Panc1 (cell line): ENCODE measurements at regions not wholly inside any gene's neighbourhood (a gene's known extent, or its start where the extent isn't known, plus 50 kb on each side); places are given as distances from the start of the nearest gene placed in this dataset.

ENCODE experiments used
- ATAC-seq: fragments of 200-7000 bp; cut with Tn5 transposase; 2 replicates; pipeline ENCODE4 v1.9.1; 2020; ENCODE audit warnings: mild to moderate bottlenecking, moderate library complexity
- BruUV-seq: library from RNA; stranded (reverse); fragments of 400-500 nt; replicated peaks from 2 replicates; lab custom pipeline; 2021; lab: Mats Ljungman, UMichigan
- CTCF ChIA-PET: fragments of 300-600 bp; sonication (Branson Sonifier 250); formaldehyde crosslinking; loops from one replicate; lab custom pipeline; 2022; ENCODE audit warnings: antibody characterized with exemption; lab: Charles Lee
- POLR2A ChIA-PET: fragments of 300-600 bp; sonication (Branson Sonifier 250); formaldehyde crosslinking; loops from one replicate; lab custom pipeline; 2022; ENCODE audit warnings: antibody characterized with exemption; lab: Charles Lee
- DNase-seq: peaks from one replicate; pipeline ENCODE4 v3.0.0-alpha.2; 2010; ENCODE audit warnings: low read depth, low spot score
- H3K27ac ChIP-seq: 2 replicates; pipeline ENCODE4 v1.5.1; 2011; ENCODE audit warnings: mild to moderate bottlenecking, low read length, inconsistent platforms
- H3K27me3 ChIP-seq: fragments of 200-500 bp; sonication (Bioruptor generic); 2 replicates; pipeline ENCODE4 v1.6.0; 2014; ENCODE audit warnings: low read length, inconsistent platforms; ENCODE audit not compliant: control insufficient read depth, insufficient read depth
- H3K36me3 ChIP-seq: fragments of 200-500 bp; sonication (Bioruptor generic); 2 replicates; pipeline ENCODE4 v1.5.1; 2014; ENCODE audit warnings: inconsistent platforms, mild to moderate bottlenecking, low read length, moderate library complexity; ENCODE audit not compliant: control insufficient read depth, insufficient read depth
- H3K4me1 ChIP-seq: 2 replicates; pipeline ENCODE4 v1.5.1; 2011; ENCODE audit warnings: inconsistent platforms, mild to moderate bottlenecking, low read length, moderate library complexity; ENCODE audit not compliant: control insufficient read depth, insufficient read depth
- H3K4me3 ChIP-seq, 2 experiments: 2 replicates each; pipeline ENCODE4 v1.5.1; 2011 to 2012; ENCODE audit warnings: low read depth in 2 of 2, low read length in 2 of 2, mild to moderate bottlenecking in 2 of 2, inconsistent platforms in 1 of 2, moderate library complexity in 1 of 2
- H3K9me3 ChIP-seq: fragments of 200-500 bp; sonication (Bioruptor generic); 2 replicates; pipeline ENCODE4 v1.5.1; 2014; ENCODE audit warnings: low read depth, mild to moderate bottlenecking, inconsistent platforms, low read length, moderate library complexity; ENCODE audit not compliant: control insufficient read depth, insufficient read depth
- CTCF ChIP-seq: fragments of 450-650 bp; IDR thresholded peaks from 2 replicates; pipeline ENCODE4 v1.5.1; 2017; ENCODE audit warnings: mild to moderate bottlenecking
- POLR2AphosphoS5 ChIP-seq: IDR thresholded peaks from 2 replicates; pipeline ENCODE4 v1.6.1; 2012; ENCODE audit warnings: mild to moderate bottlenecking, low read depth, low read length, moderate library complexity
- REST ChIP-seq, 2 experiments: IDR thresholded peaks; 2 replicates each; pipeline ENCODE4 v1.6.1; 2011 to 2012; ENCODE audit warnings: low read depth in 2 of 2, control low read depth in 1 of 2, low read length in 1 of 2, mild to moderate bottlenecking in 1 of 2, moderate library complexity in 1 of 2; ENCODE audit not compliant: insufficient read depth in 1 of 2
- SIN3A ChIP-seq: IDR thresholded peaks from 2 replicates; pipeline ENCODE4 v1.6.1; 2012; ENCODE audit warnings: low read depth, mild to moderate bottlenecking, low read length, moderate library complexity, borderline replicate concordance; ENCODE audit not compliant: insufficient read depth
- TCF7L2 ChIP-seq: IDR thresholded peaks from 2 replicates; pipeline ENCODE4 v1.6.1; 2011; ENCODE audit warnings: mild to moderate bottlenecking, low read depth, low read length, inconsistent platforms
- in situ Hi-C: cut with HindIII; loops from 2 replicates; pipeline ENCODE4 v1.10.0; 2016; ENCODE audit warnings: low sequenced_read_pairs, low pct_unique_long_range_greater_than_20kb
- intact Hi-C: fragments of 100-400 bp; cut with micrococcal nuclease; formaldehyde crosslinking; loops from one replicate; pipeline ENCODE4 v1.10.0; 2022; ENCODE audit not compliant: unreplicated experiment

- intact Hi-C loops, result no loop called here
- POLR2A ChIA-PET, result no interaction called here
Measured at GRCh38 chr2:10195278-10196109, 73.0 kb downstream of the RRM2 start.

GRCh38 chr2:10196110-10196892 is 73.8 kb downstream of the RRM2 start:
- ChIA-PET POLR2A (no interaction called here), CTCF (no interaction called here)
- Histone ChIP-seq H3K4me3 (no peak overlapping the region), H3K36me3 (no peaks in the 10 kb centered on the region), H3K9me3 (no peaks in the 10 kb centered on the region), H3K27ac (no peak overlapping the region), H3K27me3 (no peaks in the 10 kb centered on the region), H3K4me1 (no peaks in the 10 kb centered on the region)
- no TSS peak for BruUV-seq
- in situ Hi-C loops, result no loop called here
- TF ChIP-seq TCF7L2, result no peak
- no peak for TF ChIP-seq REST (IDR thresholded peaks at IDR 0.05; ENCODE audit: insufficient read depth in 1 of 2, low read depth in 2 of 2, low read length in 1 of 2)
- TF ChIP-seq POLR2AphosphoS5, result no peak
- TF ChIP-seq SIN3A, result no peak
- TF ChIP-seq CTCF, result no peak
- DNase-seq, result no peak
- ATAC-seq, result no peak
- intact Hi-C loops, result no loop called here

More at GRCh38 chr2:10195278-10196109, 73.0 kb downstream of the RRM2 start:
- Histone ChIP-seq H3K4me3 (no peak overlapping the region), H3K27ac (no peak overlapping the region), H3K27me3 (no peaks in the 10 kb centered on the region), H3K9me3 (no peaks in the 10 kb centered on the region), H3K4me1 (no peaks in the 10 kb centered on the region), H3K36me3 (no peaks in the 10 kb centered on the region)
- BruUV-seq, result no TSS peak
- no peak for DNase-seq
- ATAC-seq, result no peak
- CTCF ChIA-PET, result no interaction called here
- in situ Hi-C loops, result no loop called here
- no peak for TF ChIP-seq SIN3A
- TF ChIP-seq REST (IDR thresholded peaks at IDR 0.05; ENCODE audit: insufficient read depth in 1 of 2, low read depth in 2 of 2, low read length in 1 of 2), result no peak
- TF ChIP-seq POLR2AphosphoS5, result no peak
